HCT116 (cell line): ENCODE measurements at regions not wholly inside any gene's neighbourhood (a gene's known extent, or its start where the extent isn't known, plus 50 kb on each side); places are given as distances from the start of the nearest gene placed in this dataset.

Source experiments
- ATAC-seq: fragments of 200-7000 bp; cut with Tn5 transposase; 2 replicates; pipeline ENCODE4 v1.9.1; 2020; ENCODE audit warnings: mild to moderate bottlenecking, moderate library complexity
- BruUV-seq: library from RNA; stranded (reverse); fragments of 400-500 nt; replicated peaks from 2 replicates; lab custom pipeline; 2021; lab: Mats Ljungman, UMichigan
- CTCF ChIA-PET: fragments of 300-600 bp; sonication (Branson Sonifier 250); formaldehyde crosslinking; loops from one replicate; lab custom pipeline; 2021; ENCODE audit warnings: antibody characterized with exemption; lab: Charles Lee
- POLR2A ChIA-PET: fragments of 300-600, 350-600 bp; sonication (Branson Sonifier 250); formaldehyde crosslinking; loops from one replicate; lab custom pipeline; 2021; ENCODE audit warnings: antibody characterized with exemption; lab: Charles Lee
- RAD21 ChIA-PET, 2 experiments: fragments of 300-600 bp; sonication (Branson Sonifier 250); formaldehyde crosslinking; loops; one replicate each; lab custom pipeline; 2023; ENCODE audit warnings: low total read pairs in 2 of 2; ENCODE audit not compliant: uncharacterized antibody in 2 of 2, unreplicated experiment in 2 of 2, low non-redundant PET in 1 of 2; lab: Charles Lee
- DNase-seq: peaks from one replicate; pipeline ENCODE4 v3.0.0-alpha.2; 2010; ENCODE audit warnings: low read depth, low spot score
- H2AFZ ChIP-seq: fragments of 200-600 bp; shearing (Covaris generic), sonication (generic); 2 replicates; pipeline ENCODE4 v1.6.1; 2017; ENCODE audit warnings: low read depth, mixed run types, mixed read lengths, antibody characterized with exemption, low read length; ENCODE audit not compliant: poor library complexity, severe bottlenecking
- H3K27ac ChIP-seq: 2 replicates; pipeline ENCODE4 v1.5.1; 2012; ENCODE audit warnings: low read depth, low read length
- H3K27me3 ChIP-seq: fragments of 200-600 bp; sonication (generic); 2 replicates; pipeline ENCODE4 v1.6.1; 2016; ENCODE audit warnings: mixed run types, low read length, mixed read lengths; ENCODE audit not compliant: insufficient read depth
- H3K36me3 ChIP-seq, 2 experiments: fragments of 200-500 bp in 1 of 2; fragments of 200-600 bp in 1 of 2; sonication (Bioruptor generic) in 1 of 2; sonication (generic) in 1 of 2; 2 replicates each; pipeline versions ENCODE4 v1.5.1 to v1.6.1; 2014 to 2016; ENCODE audit warnings: low read length in 2 of 2, inconsistent platforms in 1 of 2, mixed read lengths in 1 of 2, mixed run types in 1 of 2; ENCODE audit not compliant: insufficient read depth in 2 of 2, control insufficient read depth in 1 of 2
- H3K4me1 ChIP-seq, 2 experiments: fragments of 200-600 bp in 1 of 2; sonication (generic) in 1 of 2; 2 replicates each; pipeline versions ENCODE4 v1.5.1 to v1.6.1; 2012 to 2017; ENCODE audit warnings: low read length in 2 of 2, inconsistent platforms in 1 of 2, mild to moderate bottlenecking in 1 of 2, mixed read lengths in 1 of 2, mixed run types in 1 of 2, moderate library complexity in 1 of 2; ENCODE audit not compliant: insufficient read depth in 2 of 2, control insufficient read depth in 1 of 2
- H3K4me2 ChIP-seq: fragments of 200-600 bp; sonication (generic); 2 replicates; pipeline ENCODE4 v1.6.1; 2017; ENCODE audit warnings: mixed run types, low read length, mixed read lengths
- H3K4me3 ChIP-seq, 2 experiments: fragments of 200-600 bp in 1 of 2; sonication (generic) in 1 of 2; replicated peaks in 1 of 2; 2 replicates each; pipeline ENCODE4 v1.5.1; 2011 to 2016; ENCODE audit warnings: low read length in 2 of 2, control low read depth in 1 of 2, low read depth in 1 of 2, mild to moderate bottlenecking in 1 of 2, mixed read lengths in 1 of 2, mixed run types in 1 of 2
- H3K79me2 ChIP-seq: fragments of 200-600 bp; sonication (generic); 2 replicates; pipeline ENCODE4 v1.6.1; 2017; ENCODE audit warnings: mild to moderate bottlenecking, mixed run types, low read length, moderate library complexity, mixed read lengths; ENCODE audit not compliant: insufficient read depth
- H3K9ac ChIP-seq: fragments of 200-600 bp; sonication (generic); 2 replicates; pipeline ENCODE4 v1.6.1; 2016; ENCODE audit warnings: low read length, mixed read lengths
- H3K9me2 ChIP-seq: fragments of 200-600 bp; sonication (generic), shearing (Covaris generic); 2 replicates; pipeline ENCODE4 v1.6.1; 2017; ENCODE audit warnings: mixed run types, mild to moderate bottlenecking, moderate library complexity; ENCODE audit not compliant: insufficient read depth
- H3K9me3 ChIP-seq, 2 experiments: fragments of 200-500 bp in 1 of 2; fragments of 200-600 bp in 1 of 2; sonication (Bioruptor generic) in 1 of 2; sonication (generic) in 1 of 2; 2 replicates each; pipeline ENCODE4 v1.6.1; 2014 to 2017; ENCODE audit warnings: low read length in 2 of 2, mixed read lengths in 2 of 2, inconsistent platforms in 1 of 2, low read depth in 1 of 2, mild to moderate bottlenecking in 1 of 2, mixed run types in 1 of 2, moderate library complexity in 1 of 2; ENCODE audit not compliant: control insufficient read depth in 1 of 2, insufficient read depth in 1 of 2
- H4K20me1 ChIP-seq: fragments of 200-600 bp; sonication (generic), shearing (Covaris generic); 2 replicates; pipeline ENCODE4 v1.6.1; 2017; ENCODE audit warnings: mixed run types, mild to moderate bottlenecking, moderate library complexity; ENCODE audit not compliant: insufficient read depth
- CBX3 ChIP-seq: IDR thresholded peaks from 2 replicates; pipeline ENCODE4 v1.6.1; 2012; ENCODE audit warnings: low read depth
- CEBPB ChIP-seq: IDR thresholded peaks from 2 replicates; pipeline ENCODE4 v1.6.1; 2012; ENCODE audit warnings: low read depth
- CTCF ChIP-seq, 3 experiments: fragments of 200-600 bp in 1 of 3; sonication (generic) in 1 of 3; IDR thresholded peaks in 2 of 3; conservative IDR thresholded peaks in 1 of 3; 2 replicates each; pipeline ENCODE4 v1.5.1; 2012 to 2017; ENCODE audit warnings: low read depth in 2 of 3, low read length in 2 of 3, antibody characterized with exemption in 1 of 3, borderline replicate concordance in 1 of 3, control low read depth in 1 of 3, mild to moderate bottlenecking in 1 of 3, mixed read lengths in 1 of 3, mixed run types in 1 of 3, moderate library complexity in 1 of 3; ENCODE audit not compliant: insufficient read depth in 1 of 3
- EGR1 ChIP-seq: IDR thresholded peaks from 2 replicates; pipeline ENCODE4 v1.6.1; 2012; ENCODE audit warnings: low read depth
- EZH2phosphoT487 ChIP-seq: fragments of 200-600 bp; IDR thresholded peaks from 2 replicates; pipeline ENCODE4 v1.6.1; 2018; ENCODE audit warnings: antibody characterized with exemption, borderline replicate concordance
- POLR2A ChIP-seq: IDR thresholded peaks from 2 replicates; pipeline ENCODE4 v1.7.0; 2011; ENCODE audit warnings: borderline replicate concordance; ENCODE audit not compliant: insufficient read depth, insufficient read length; ENCODE audit errors: extremely low read depth
- POLR2AphosphoS5 ChIP-seq: IDR thresholded peaks from 2 replicates; pipeline ENCODE4 v1.6.1; 2011; ENCODE audit warnings: mild to moderate bottlenecking, low read depth, low read length, moderate library complexity
- REST ChIP-seq: IDR thresholded peaks from 2 replicates; pipeline ENCODE4 v1.6.1; 2012; ENCODE audit warnings: low read depth
- SRF ChIP-seq: IDR thresholded peaks from 2 replicates; pipeline ENCODE4 v1.6.1; 2012; ENCODE audit warnings: low read depth
- ZBTB33 ChIP-seq: IDR thresholded peaks from 2 replicates; pipeline ENCODE4 v1.6.1; 2011; ENCODE audit warnings: mild to moderate bottlenecking, low read length, moderate library complexity; ENCODE audit not compliant: insufficient replicate concordance; ENCODE audit errors: extremely low read depth
- ZFX ChIP-seq: fragments of 450-650 bp; IDR thresholded peaks from 2 replicates; pipeline ENCODE4 v1.6.1; 2017
- ZNF274 ChIP-seq: fragments of 200-500 bp; sonication (Bioruptor generic); IDR thresholded peaks from 2 replicates; pipeline ENCODE4 v1.6.1; 2014; ENCODE audit warnings: mild to moderate bottlenecking, low read depth, low read length, inconsistent platforms
- intact Hi-C: fragments of 100-400 bp; cut with micrococcal nuclease; formaldehyde crosslinking; loops from 2 replicates; pipeline ENCODE4 v1.10.0; 2022

- H4K20me1 ChIP-seq = no peaks in the 10 kb centered on the region
- H3K4me1 ChIP-seq = no peaks in the 10 kb centered on the region
- no peak overlapping the region for H2AFZ ChIP-seq
- DNase-seq = no peak
- no peaks in the 10 kb centered on the region for H3K36me3 ChIP-seq
- ATAC-seq = no peak
- H3K9me3 ChIP-seq = no peaks in the 10 kb centered on the region
- RAD21 ChIA-PET = no interaction called here
- intact Hi-C loops = no loop called here
- BruUV-seq = no TSS peak
- POLR2A ChIA-PET = no interaction called here
- no peaks in the 10 kb centered on the region for H3K79me2 ChIP-seq
- H3K9ac ChIP-seq = no peak overlapping the region
- no peak overlapping the region for H3K4me3 ChIP-seq
- H3K27ac ChIP-seq = no peak overlapping the region
- CTCF ChIA-PET = no interaction called here
- H3K9me2 ChIP-seq = no peaks in the 10 kb centered on the region
- peaks cover 15% of the 10 kb centered on the region for H3K27me3 ChIP-seq
- no peak for TF ChIP-seq ZFX
- H3K4me2 ChIP-seq = no peak overlapping the region
Measured at GRCh38 chr11:45073685-45074141, 72.7 kb upstream of the PRDM11 start.

GRCh38 chr11:45075519-45075918 lies 70.9 kb upstream of the PRDM11 start:
- no peaks in the 10 kb centered on the region for H3K36me3 ChIP-seq
- H2AFZ ChIP-seq = no peak overlapping the region
- intact Hi-C loops = no loop called here
- no peaks in the 10 kb centered on the region for H3K79me2 ChIP-seq
- ChIA-PET RAD21 (no interaction called here), POLR2A (no interaction called here), CTCF (no interaction called here)
- no peaks in the 10 kb centered on the region for H4K20me1 ChIP-seq
- no peak overlapping the region for H3K4me2 ChIP-seq
- no peak overlapping the region for H3K27ac ChIP-seq
- no peak overlapping the region for H3K9ac ChIP-seq
- no TSS peak for BruUV-seq
- peaks cover 15% of the 10 kb centered on the region for H3K27me3 ChIP-seq
- H3K9me3 ChIP-seq = no peaks in the 10 kb centered on the region
- DNase-seq (no peak), ATAC-seq (no peak)
- TF ChIP-seq CTCF (IDR thresholded peaks at IDR 0.05 in 2 of 3, conservative IDR thresholded peaks at IDR 0.05 in 1 of 3; ENCODE audit: borderline replicate concordance in 1 of 3, insufficient read depth in 1 of 3, low read depth in 2 of 3, low read length in 2 of 3) (no peak), ZNF274 (no peak), ZBTB33 (no peak), ZFX (no peak), CBX3 (no peak), REST (no peak), POLR2A (no peak), CEBPB (no peak), EGR1 (no peak), EZH2phosphoT487 (no peak), SRF (no peak), POLR2AphosphoS5 (no peak)
- no peak overlapping the region for H3K4me3 ChIP-seq
- no peaks in the 10 kb centered on the region for H3K4me1 ChIP-seq
- no peaks in the 10 kb centered on the region for H3K9me2 ChIP-seq
